Activated CD4-positive, alpha-beta T cell treated with anti-CD3 and anti-CD28 coated beads, Interleukin-2, amount 10 ng/mL, durations not matched to agents 7 days and 5 days (primary cell): ENCODE measurements at regions not wholly inside any gene's neighbourhood (a gene's known extent, or its start where the extent isn't known, plus 50 kb on each side); places are given as distances from the start of the nearest gene placed in this dataset.

ENCODE experiments used
- CTCF ChIA-PET: fragments of 350-600 bp; sonication (Branson Sonifier 250); formaldehyde crosslinking; loops from one replicate; lab custom pipeline; 2021; ENCODE audit warnings: antibody characterized with exemption; lab: Charles Lee
- POLR2A ChIA-PET: fragments of 350-600 bp; sonication (Branson Sonifier 250); formaldehyde crosslinking; loops from one replicate; lab custom pipeline; 2021; ENCODE audit warnings: antibody characterized with exemption; lab: Charles Lee
- DNase-seq: peaks from one replicate; pipeline ENCODE4 v3.0.0-alpha.2; 2020
- H3K27ac Mint-ChIP-seq: one replicate; pipeline ENCODE4 v1.8.0; 2021; ENCODE audit warnings: mild to moderate bottlenecking, moderate library complexity, mixed read lengths
- H3K27me3 Mint-ChIP-seq: one replicate; pipeline ENCODE4 v1.8.0; 2021; ENCODE audit warnings: mixed read lengths
- H3K36me3 Mint-ChIP-seq: one replicate; pipeline ENCODE4 v1.8.0; 2021; ENCODE audit warnings: low read depth, mixed read lengths
- H3K4me1 Mint-ChIP-seq: one replicate; pipeline ENCODE4 v1.8.0; 2021; ENCODE audit warnings: mixed read lengths
- H3K4me3 Mint-ChIP-seq: one replicate; pipeline ENCODE4 v1.8.0; 2021; ENCODE audit warnings: mild to moderate bottlenecking, moderate library complexity, mixed read lengths
- H3K9me3 Mint-ChIP-seq: one replicate; pipeline ENCODE4 v1.8.0; 2021; ENCODE audit warnings: mixed read lengths

DNA sequence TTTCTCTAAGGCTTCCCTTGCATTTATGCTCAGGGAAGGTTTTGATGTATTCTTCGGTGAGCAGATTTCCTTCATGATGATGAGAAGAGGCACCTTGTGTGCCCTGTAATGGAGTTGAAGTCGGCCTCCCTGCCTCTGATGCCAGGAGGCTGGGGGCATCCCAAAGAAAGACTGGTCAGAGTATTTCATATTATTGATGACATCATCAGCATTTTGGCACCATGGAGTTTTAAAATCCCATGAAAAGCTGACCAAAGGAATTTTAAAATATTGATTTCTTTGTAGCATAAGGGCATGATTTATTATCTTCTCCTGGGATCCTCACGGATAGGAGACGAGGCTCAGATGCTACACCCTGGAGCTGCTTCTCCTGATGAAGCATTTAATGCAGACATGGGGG is 231.2 kb upstream of the IRX1 start:
- ChIA-PET CTCF (no interaction called here), POLR2A (no interaction called here)
- Mint-ChIP-seq H3K27ac (no peak overlapping the region), H3K4me3 (no peak overlapping the region), H3K36me3 (no peaks in the 10 kb centered on the region), H3K9me3 (peaks cover 2% of the 10 kb centered on the region), H3K4me1 (no peaks in the 10 kb centered on the region), H3K27me3 (no peaks in the 10 kb centered on the region)
- no peak for DNase-seq

DNA sequence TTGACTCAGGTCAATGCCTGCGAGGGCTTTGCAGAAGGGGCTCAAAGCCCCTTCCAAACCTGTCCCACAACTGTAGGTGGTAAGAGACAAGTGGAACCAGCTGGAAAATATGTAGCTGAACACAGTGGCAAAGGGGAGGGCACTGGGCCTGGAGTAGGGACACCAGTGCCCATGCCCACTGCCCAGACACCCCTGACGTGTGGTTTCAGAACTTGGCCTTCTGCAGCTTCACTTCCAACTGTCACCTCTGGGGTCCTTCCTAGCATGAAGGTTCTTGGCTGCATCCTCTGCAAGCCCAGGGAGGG is 233.1 kb upstream of the IRX1 start:
- H3K27me3 Mint-ChIP-seq = no peaks in the 10 kb centered on the region
- no peak overlapping the region for H3K27ac Mint-ChIP-seq
- no peaks in the 10 kb centered on the region for H3K36me3 Mint-ChIP-seq
- no peaks in the 10 kb centered on the region for H3K9me3 Mint-ChIP-seq
- ChIA-PET CTCF (no interaction called here), POLR2A (no interaction called here)
- DNase-seq = no peak
- no peak overlapping the region for H3K4me3 Mint-ChIP-seq
- no peaks in the 10 kb centered on the region for H3K4me1 Mint-ChIP-seq

GRCh38 chr5:3361811-3362605 is 233.6 kb upstream of the IRX1 start:
- ChIA-PET CTCF (no interaction called here), POLR2A (no interaction called here)
- H3K9me3 Mint-ChIP-seq = no peaks in the 10 kb centered on the region

GRCh38 chr5:3359642-3360041 is 236.0 kb upstream of the IRX1 start:
- Mint-ChIP-seq H3K4me3 (no peak overlapping the region), H3K27ac (no peak overlapping the region), H3K36me3 (no peaks in the 10 kb centered on the region), H3K27me3 (no peaks in the 10 kb centered on the region), H3K9me3 (no peaks in the 10 kb centered on the region), H3K4me1 (no peaks in the 10 kb centered on the region)
- ChIA-PET CTCF (no interaction called here), POLR2A (no interaction called here)
- no peak for DNase-seq

More at GRCh38 chr5:3361811-3362605, 233.6 kb upstream of the IRX1 start:
- no peaks in the 10 kb centered on the region for H3K27me3 Mint-ChIP-seq
- H3K27ac Mint-ChIP-seq = no peak overlapping the region
- no peak for DNase-seq
- H3K4me1 Mint-ChIP-seq = no peaks in the 10 kb centered on the region
- no peaks in the 10 kb centered on the region for H3K36me3 Mint-ChIP-seq
- H3K4me3 Mint-ChIP-seq = no peak overlapping the region

DNA sequence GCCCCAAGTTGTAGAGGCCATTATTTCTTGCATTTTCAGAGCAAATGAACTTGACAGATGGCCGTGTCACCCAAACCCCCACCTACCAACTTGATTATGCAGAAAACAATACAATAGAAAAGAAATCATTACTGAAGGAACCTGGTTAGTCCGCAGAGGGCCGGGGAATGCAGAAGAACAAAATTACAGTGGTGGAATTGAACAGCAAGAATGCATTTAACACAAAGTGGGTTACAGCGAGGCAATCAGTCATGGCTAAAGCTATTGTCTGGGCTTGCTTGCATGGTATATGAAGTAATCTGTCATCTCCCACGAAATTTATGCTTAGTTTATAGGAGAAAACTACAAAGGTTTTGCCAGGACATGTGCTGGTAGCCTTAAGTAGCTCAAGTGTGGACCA is 238.3 kb upstream of the IRX1 start:
- Mint-ChIP-seq H3K9me3 (peaks cover 3% of the 10 kb centered on the region), H3K4me1 (no peaks in the 10 kb centered on the region), H3K4me3 (no peak overlapping the region), H3K27me3 (no peaks in the 10 kb centered on the region), H3K36me3 (no peaks in the 10 kb centered on the region), H3K27ac (no peak overlapping the region)
- CTCF ChIA-PET = no interaction called here
- DNase-seq = no peak
- POLR2A ChIA-PET = no interaction called here

DNA sequence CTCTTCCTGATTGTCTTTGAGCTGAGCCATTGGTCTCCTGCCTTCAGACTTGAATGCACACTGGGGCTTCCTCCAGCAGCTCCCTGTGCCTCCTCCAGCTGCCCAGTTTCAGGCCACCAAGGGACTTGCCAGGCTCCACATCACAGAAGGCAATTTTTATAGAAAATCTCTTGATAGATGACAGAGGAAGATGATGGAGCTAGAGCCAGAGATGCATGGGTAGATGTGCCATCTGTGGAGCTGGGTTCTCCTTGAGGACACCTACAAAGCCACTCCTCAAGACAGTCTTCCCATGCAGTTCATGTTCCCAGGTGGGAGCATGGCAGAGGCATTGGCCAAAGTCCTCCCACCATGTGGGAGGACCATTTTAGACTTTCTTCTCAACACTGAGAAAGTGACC is 239.6 kb upstream of the IRX1 start:
- CTCF ChIA-PET = no interaction called here
- POLR2A ChIA-PET = no interaction called here
- Mint-ChIP-seq H3K27me3 (no peaks in the 10 kb centered on the region), H3K9me3 (peaks cover 3% of the 10 kb centered on the region), H3K36me3 (no peaks in the 10 kb centered on the region), H3K27ac (no peak overlapping the region), H3K4me3 (no peak overlapping the region), H3K4me1 (no peaks in the 10 kb centered on the region)
- DNase-seq = no peak

DNA sequence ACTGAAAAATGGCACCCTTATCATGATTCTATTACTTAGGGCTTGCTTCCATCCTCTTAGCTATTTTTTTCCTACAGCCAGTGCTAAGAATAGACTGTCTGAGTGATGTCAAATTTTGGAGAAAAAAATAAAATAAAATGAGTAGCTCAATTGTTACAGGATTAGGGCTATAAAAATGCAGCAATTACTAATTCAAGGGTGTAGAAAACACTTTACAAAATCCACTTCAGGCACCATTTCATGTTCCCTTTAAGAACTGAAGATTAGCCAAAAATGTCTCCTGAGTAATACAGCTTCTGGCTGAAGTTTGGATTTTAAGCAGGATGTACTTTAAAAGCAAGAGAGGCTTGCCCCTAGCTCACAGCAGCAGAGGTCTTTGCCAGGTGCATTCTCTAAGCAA is 240.5 kb upstream of the IRX1 start:
- H3K9me3 Mint-ChIP-seq = peaks cover 3% of the 10 kb centered on the region
- H3K27me3 Mint-ChIP-seq = no peaks in the 10 kb centered on the region
- ChIA-PET CTCF (no interaction called here), POLR2A (interaction anchor here (0.6 kb wide), 1 partner anchor 13 kb away, joined by 3 read pairs; no protein-coding TSS in a partner anchor)
- no peaks in the 10 kb centered on the region for H3K4me1 Mint-ChIP-seq
- H3K4me3 Mint-ChIP-seq = no peak overlapping the region
- no peak for DNase-seq
- no peak overlapping the region for H3K27ac Mint-ChIP-seq
- no peaks in the 10 kb centered on the region for H3K36me3 Mint-ChIP-seq

DNA sequence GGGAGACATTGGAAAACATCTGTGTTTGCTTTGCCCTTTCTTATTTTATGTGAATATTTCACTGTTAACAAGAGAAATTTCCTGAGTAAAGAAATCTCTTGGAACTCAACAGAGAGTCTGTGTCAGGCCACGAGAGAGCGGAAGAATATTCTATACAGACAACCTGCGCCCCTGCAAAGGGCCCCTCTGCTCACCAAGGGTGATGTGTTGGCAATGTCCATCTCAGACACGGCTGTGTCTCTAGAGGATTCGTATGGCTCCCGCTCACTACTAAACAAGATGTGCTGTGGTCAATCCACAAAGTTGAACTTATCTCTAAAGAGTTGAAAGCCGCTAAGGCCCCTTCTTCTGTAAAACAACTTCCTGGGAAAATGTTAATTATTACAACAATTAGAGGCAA is 241.0 kb upstream of the IRX1 start:
- H3K27me3 Mint-ChIP-seq = no peaks in the 10 kb centered on the region
- no peaks in the 10 kb centered on the region for H3K4me1 Mint-ChIP-seq
- POLR2A ChIA-PET = interaction anchor here (0.6 kb wide), 1 partner anchor 12 kb away, joined by 3 read pairs; no protein-coding TSS in a partner anchor
- no peaks in the 10 kb centered on the region for H3K36me3 Mint-ChIP-seq
- CTCF ChIA-PET = no interaction called here
- H3K4me3 Mint-ChIP-seq = no peak overlapping the region
- no peak for DNase-seq
- peaks cover 3% of the 10 kb centered on the region for H3K9me3 Mint-ChIP-seq
- H3K27ac Mint-ChIP-seq = no peak overlapping the region

DNA sequence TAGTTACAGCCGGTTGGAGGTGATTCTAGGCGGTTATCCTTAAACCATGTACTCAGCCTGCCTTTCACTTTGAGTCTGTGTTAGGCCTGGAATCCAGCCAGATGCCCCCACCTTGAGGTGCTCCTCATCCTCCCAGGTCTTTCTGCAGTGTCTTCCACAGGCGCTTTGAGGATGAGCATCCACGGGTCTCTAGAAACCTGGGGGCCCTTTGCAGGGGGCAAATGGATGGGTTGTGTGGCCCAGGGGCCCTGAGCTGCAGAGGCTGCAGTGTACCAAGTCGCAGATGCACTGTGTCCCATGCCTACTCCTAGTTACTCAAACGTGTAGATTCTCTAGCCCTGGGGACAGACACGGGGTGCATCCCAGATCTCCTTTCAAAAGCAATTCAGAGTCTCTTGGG is 242.1 kb upstream of the IRX1 start:
- Mint-ChIP-seq H3K27me3 (no peaks in the 10 kb centered on the region), H3K4me1 (no peaks in the 10 kb centered on the region), H3K27ac (no peak overlapping the region), H3K36me3 (no peaks in the 10 kb centered on the region), H3K4me3 (no peak overlapping the region), H3K9me3 (peaks cover 3% of the 10 kb centered on the region)
- ChIA-PET POLR2A (no interaction called here), CTCF (no interaction called here)
- DNase-seq = no peak

- POLR2A ChIA-PET = no interaction called here
- CTCF ChIA-PET = no interaction called here
- Mint-ChIP-seq H3K36me3 (no peaks in the 10 kb centered on the region), H3K27ac (no peak overlapping the region), H3K4me1 (no peaks in the 10 kb centered on the region), H3K27me3 (no peaks in the 10 kb centered on the region), H3K4me3 (no peak overlapping the region), H3K9me3 (peaks cover 3% of the 10 kb centered on the region)
- DNase-seq = no peak
These were observed 242.9 kb upstream of the IRX1 start for GRCh38 chr5:3352711-3353110.

DNA sequence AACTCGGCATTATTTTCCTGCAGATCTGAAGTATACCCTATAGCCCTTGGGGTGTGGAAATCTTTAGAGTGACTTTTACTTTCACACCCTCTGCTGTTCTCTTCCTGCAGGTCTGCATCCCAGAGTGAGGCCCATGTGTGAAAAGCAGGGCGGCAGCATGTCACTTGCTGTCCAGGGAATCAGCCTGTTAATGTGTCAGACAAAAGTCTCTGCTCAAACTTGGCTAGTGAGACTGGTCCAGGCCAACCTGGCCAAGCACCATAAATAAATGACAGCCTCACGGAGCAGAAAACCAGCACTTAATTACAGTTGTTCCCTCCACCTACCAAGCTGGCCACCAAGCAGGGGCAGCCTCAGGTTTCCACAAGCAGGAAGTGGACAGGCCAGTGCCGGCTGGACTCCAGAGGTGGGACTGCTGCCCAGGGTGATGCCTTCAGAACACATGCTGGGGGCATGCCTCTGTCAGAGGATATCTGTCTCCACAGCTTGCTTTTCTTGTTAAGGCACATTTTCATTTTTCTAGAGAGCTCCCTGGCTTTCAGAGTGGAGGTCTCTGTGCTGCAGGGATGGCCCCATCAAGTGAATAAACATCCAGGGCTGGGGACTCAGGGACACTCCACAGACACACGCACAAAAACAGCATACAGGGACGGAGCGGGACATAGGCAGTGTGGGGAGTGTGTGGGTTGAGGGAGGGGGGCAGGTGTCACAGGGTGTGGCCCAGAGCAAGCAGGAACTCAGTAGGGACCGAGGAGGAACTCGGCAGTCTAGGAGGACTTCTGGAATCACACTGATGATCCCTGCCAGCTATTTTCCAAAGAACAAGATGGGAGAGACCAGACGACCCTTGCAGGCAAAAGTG is 243.8 kb upstream of the IRX1 start:
- Mint-ChIP-seq H3K27ac (no peak overlapping the region), H3K4me1 (no peaks in the 10 kb centered on the region), H3K4me3 (no peak overlapping the region), H3K36me3 (no peaks in the 10 kb centered on the region), H3K27me3 (no peaks in the 10 kb centered on the region), H3K9me3 (peaks cover 3% of the 10 kb centered on the region)
- no peak for DNase-seq
- CTCF ChIA-PET = no interaction called here
- POLR2A ChIA-PET = no interaction called here

GRCh38 chr5:3350781-3351180 is 244.9 kb upstream of the IRX1 start:
- H3K27ac Mint-ChIP-seq = no peak overlapping the region
- CTCF ChIA-PET = no interaction called here
- no peak for DNase-seq
- POLR2A ChIA-PET = no interaction called here
- H3K36me3 Mint-ChIP-seq = no peaks in the 10 kb centered on the region
- no peak overlapping the region for H3K4me3 Mint-ChIP-seq
- H3K9me3 Mint-ChIP-seq = peaks cover 3% of the 10 kb centered on the region
- H3K27me3 Mint-ChIP-seq = no peaks in the 10 kb centered on the region
- H3K4me1 Mint-ChIP-seq = no peaks in the 10 kb centered on the region

DNA sequence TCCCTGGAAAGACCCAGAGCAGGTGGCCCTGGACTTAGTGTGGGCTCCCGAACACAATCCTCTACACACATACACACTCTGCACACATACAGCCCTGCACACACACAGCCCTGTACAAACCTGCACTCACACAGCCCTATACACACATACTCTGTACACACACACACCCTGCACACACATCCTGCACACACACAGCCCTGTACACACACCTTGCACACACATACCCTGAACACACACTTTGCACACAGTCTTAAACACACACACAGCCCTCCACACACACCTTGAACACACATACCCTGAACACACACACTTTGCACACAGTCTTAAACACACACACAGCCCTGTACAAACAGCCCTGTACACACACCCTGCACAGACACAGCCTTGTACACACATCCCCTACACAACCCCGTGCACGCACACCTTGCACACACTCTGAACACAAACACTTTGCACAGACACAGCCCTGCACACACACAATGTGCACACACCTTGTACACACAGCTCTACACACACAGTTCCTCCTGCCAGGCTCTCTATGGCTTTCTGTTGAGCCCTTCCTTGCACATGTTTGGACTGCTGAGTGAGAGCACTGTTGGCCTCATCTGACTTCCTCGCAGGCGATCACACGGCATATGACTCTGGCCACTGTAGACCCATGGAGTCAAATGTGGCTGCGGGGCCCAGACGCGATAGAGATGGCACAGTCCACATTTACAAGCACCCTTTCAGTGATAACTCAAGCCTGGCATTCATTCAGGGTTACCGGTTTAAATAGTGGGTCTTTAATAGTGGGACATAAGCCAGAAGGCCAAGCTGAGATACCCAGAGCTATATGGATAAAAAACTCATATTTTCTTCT is 245.7 kb upstream of the IRX1 start:
- no peak overlapping the region for H3K4me3 Mint-ChIP-seq
- ChIA-PET CTCF (no interaction called here), POLR2A (no interaction called here)
- peaks cover 3% of the 10 kb centered on the region for H3K9me3 Mint-ChIP-seq
- no peaks in the 10 kb centered on the region for H3K36me3 Mint-ChIP-seq
- DNase-seq = no peak
- no peak overlapping the region for H3K27ac Mint-ChIP-seq
- H3K27me3 Mint-ChIP-seq = no peaks in the 10 kb centered on the region
- no peaks in the 10 kb centered on the region for H3K4me1 Mint-ChIP-seq
